ENCODE measurements at regions not wholly inside any gene's neighbourhood (a gene's known extent, or its start where the extent isn't known, plus 50 kb on each side); places are given as distances from the start of the nearest gene placed in this dataset.

DNA sequence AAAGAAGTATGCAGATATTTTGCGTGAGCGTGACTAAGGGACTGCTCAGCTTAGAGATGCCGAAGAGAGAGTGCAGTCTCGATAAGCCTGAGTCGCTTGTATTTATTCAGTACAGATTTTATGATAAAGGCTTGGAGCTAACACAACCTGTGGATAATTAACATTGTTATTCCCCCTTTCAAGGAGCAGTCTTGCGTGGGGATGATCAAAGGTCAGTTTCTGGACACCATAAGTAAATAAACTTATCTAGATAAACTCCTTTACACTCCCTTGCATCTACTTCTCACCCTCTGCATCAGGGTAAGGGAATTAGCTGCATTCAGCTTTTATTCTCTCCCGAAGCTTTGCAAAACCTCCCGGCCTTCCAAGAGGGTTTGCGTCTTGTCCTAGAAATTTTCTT lies 357.8 kb upstream of the ST8SIA4 start:
- Histone ChIP-seq H3K27me3 (no peaks in the 10 kb centered on the region), H3K4me3 (no peak overlapping the region), H3K27ac (no peak overlapping the region), H3K9me3 (no peaks in the 10 kb centered on the region), H3K36me3 (no peaks in the 10 kb centered on the region), H3K4me1 (ENCODE audit: insufficient read depth) (no peaks in the 10 kb centered on the region)
- 69 to 81% (median 72%) methylated on average over 9 of the region's 9 CpGs for WGBS, 3 donors
- TF ChIP-seq POLR2A (IDR thresholded peaks at IDR 0.05) (no peak), EP300 (IDR thresholded peaks at IDR 0.05) (no peak), CTCF (IDR thresholded peaks at IDR 0.05) (no peak)
- DNase-seq = no peak
- intact Hi-C loops (cut with DNase I) = no loop called here

GRCh38 chr5:101253096-101253495 lies 350.0 kb upstream of the ST8SIA4 start:
- WGBS, 3 donors = 70 to 80% (median 76%) methylated on average over 4 of the region's 4 CpGs
- intact Hi-C loops (cut with DNase I) = no loop called here
- Histone ChIP-seq H3K4me3 (no peak overlapping the region), H3K27me3 (no peaks in the 10 kb centered on the region), H3K9me3 (no peaks in the 10 kb centered on the region), H3K27ac (no peak overlapping the region), H3K4me1 (ENCODE audit: insufficient read depth) (no peaks in the 10 kb centered on the region), H3K36me3 (no peaks in the 10 kb centered on the region)
- DNase-seq = no peak
- TF ChIP-seq CTCF (IDR thresholded peaks at IDR 0.05) = no peak
- no peak for TF ChIP-seq POLR2A (IDR thresholded peaks at IDR 0.05)
- TF ChIP-seq EP300 (IDR thresholded peaks at IDR 0.05) = no peak

- Histone ChIP-seq H3K27me3 (no peaks in the 10 kb centered on the region), H3K9me3 (no peaks in the 10 kb centered on the region), H3K36me3 (no peaks in the 10 kb centered on the region), H3K27ac (no peak overlapping the region), H3K4me3 (no peak overlapping the region), H3K4me1 (ENCODE audit: insufficient read depth) (no peaks in the 10 kb centered on the region)
- TF ChIP-seq EP300 (IDR thresholded peaks at IDR 0.05) (no peak), CTCF (IDR thresholded peaks at IDR 0.05) (no peak), POLR2A (IDR thresholded peaks at IDR 0.05) (no peak)
- intact Hi-C loops (cut with DNase I) = no loop called here
- WGBS, 3 donors = 60 to 81% (median 65%) methylated on average over 1 of the region's 1 CpG
- DNase-seq = no peak
These were observed 341.5 kb upstream of the ST8SIA4 start for GRCh38 chr5:101244621-101245020.

GRCh38 chr5:101212942-101213514 lies 309.9 kb upstream of the ST8SIA4 start:
- Histone ChIP-seq H3K4me3 (no peak overlapping the region), H3K9me3 (no peaks in the 10 kb centered on the region), H3K27me3 (no peaks in the 10 kb centered on the region), H3K4me1 (ENCODE audit: insufficient read depth) (no peaks in the 10 kb centered on the region), H3K27ac (no peak overlapping the region), H3K36me3 (no peaks in the 10 kb centered on the region)
- intact Hi-C loops (cut with DNase I) = no loop called here
- no peak for TF ChIP-seq POLR2A (IDR thresholded peaks at IDR 0.05)
- TF ChIP-seq EP300 (IDR thresholded peaks at IDR 0.05) = no peak
- TF ChIP-seq CTCF (IDR thresholded peaks at IDR 0.05) = no peak
- no peak for DNase-seq
- 77 to 81% (median 78%) methylated on average over 10 of the region's 10 CpGs for WGBS, 3 donors
